Suppressor macrophage treated with lipopolysaccharide for 4 hours (primary cell): ENCODE measurements at regions not wholly inside any gene's neighbourhood (a gene's known extent, or its start where the extent isn't known, plus 50 kb on each side); places are given as distances from the start of the nearest gene placed in this dataset.
"Not testable (repeated sequence)": the region's sequence is repeated elsewhere in the genome, so short reads cannot be mapped to it uniquely, and the experiment has no call there.

Source experiments
- DNase-seq: peaks from one replicate; pipeline ENCODE4 v3.0.0-alpha.2; 2020

DNA sequence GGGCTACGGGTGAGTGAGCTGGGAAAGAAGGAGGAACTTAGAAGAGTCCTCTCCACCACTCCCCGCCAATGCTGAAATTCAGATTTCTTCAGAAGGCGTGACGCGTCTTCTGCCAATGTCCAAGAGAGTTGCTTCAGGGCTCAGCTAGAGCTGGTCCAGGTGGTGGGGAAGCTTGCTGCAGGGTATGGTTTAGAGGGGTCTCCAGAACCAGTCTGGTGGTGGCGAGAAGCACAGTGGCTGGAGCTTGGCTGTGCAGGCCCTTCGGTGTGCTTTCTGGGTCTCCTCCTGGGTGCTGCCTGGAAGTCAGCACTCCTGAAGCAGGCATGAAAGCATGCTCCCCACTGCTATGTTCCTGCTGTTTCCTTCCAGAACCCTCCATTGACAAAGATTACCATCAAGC is 387.2 kb downstream of the PTPRU start:
- no peak for DNase-seq

DNA sequence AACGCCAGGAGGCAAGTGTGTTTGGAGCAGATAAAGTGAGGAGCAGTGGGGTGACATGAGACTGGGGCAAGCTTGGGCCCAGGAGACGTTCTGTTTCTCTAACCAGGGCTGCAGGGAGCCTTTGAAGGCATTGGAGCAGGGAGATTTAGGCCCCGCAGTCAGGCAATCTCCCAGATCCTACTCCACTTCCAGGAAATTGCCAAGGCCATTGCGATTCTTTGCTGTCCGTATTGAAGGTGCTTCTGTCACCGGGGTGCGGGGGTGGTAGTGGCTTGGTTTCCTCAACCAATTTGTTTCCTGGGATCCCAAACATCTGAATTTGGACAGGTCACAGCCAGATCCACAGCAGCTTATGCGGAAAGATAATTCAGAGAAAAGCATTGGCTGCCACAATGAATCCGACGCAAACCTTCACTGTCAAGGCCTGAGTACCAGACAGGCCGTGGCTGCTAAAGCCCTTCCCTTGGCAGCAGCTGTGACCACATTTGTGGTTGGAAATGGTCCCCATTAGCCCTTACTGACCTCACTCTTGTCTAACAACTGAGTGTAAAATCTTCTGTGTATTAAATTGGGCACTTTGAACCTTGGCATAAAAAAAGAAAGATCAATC is 385.6 kb downstream of the PTPRU start:
- no peak for DNase-seq

DNA sequence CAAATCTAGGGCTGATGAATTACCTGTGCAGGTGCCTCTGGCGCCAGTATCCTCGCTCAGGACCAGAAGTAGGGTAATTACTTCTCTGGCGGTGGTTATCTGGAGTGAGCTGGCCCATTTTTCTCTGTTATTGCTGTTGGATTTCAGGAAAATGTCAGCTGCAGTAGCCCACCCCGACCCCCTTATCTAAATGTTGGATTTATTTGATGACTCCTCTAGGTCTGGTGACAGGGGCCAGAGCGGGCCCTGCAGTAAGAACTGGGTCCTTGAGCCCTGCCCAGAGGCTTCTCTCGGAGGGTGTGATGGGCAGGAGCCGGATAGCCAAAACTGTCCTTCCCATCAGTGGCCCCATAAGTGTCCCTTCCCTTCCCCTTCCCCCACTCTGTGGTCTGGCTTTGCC is 384.3 kb downstream of the PTPRU start:
- DNase-seq, result no peak

DNA sequence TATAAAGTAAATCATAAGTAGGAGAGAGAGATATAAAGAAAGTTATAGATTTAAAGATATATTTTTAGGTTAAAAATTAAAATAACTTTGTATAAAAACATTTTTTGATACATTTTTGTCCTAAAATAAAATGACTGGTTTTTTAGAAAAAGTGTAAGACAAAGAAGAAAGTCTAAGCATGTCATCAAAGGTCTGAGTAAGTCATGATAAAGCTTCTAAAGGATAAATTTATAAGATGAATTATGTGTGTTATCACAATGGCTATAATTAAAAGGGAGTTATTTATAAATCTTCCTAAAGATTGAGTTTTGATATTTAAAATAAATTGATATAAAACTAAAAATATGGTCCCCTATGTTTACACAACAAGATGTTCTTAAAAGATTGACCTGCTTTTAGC is 370.9 kb downstream of the PTPRU start:
- no peak for DNase-seq

DNA sequence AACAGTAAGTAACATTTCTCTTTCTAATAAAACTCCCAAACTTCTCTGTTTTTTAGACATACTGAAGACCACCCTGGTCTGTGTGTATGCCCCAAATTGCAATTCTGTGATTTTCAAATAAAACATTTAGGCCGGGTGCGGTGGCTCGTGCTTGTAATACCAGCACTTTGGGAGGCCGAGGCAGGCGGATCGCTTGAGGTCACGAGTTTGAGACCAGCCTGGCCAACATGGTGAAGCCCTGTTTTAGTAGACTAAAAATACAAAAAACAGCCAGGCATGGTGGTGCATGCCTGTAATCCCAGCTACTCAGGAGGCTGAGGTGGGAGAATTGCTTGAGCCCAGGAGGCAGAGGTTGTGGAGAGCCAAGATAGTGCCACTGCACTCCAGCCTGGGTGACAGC is 368.5 kb downstream of the PTPRU start:
- DNase-seq, result not testable (repeated sequence)

DNA sequence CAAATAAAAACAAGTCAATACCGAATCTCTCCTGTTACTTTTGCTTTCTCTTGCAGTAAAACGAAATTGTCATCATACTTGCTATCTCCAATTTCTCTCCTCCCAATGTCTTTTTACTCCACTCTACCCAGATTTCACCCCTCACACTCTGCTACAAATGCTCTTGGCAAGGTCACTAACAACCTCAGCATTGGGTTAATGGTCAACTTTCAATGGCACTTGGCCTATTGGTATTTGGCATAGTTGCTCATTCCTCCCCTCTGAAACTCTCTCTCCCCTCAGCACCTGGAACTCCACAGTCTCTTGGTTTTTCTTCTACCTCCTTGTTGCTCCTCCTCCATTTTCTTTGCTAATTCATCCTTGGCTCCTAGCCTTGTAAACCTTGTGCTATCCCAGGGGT is 367.3 kb downstream of the PTPRU start:
- DNase-seq, result no peak

DNA sequence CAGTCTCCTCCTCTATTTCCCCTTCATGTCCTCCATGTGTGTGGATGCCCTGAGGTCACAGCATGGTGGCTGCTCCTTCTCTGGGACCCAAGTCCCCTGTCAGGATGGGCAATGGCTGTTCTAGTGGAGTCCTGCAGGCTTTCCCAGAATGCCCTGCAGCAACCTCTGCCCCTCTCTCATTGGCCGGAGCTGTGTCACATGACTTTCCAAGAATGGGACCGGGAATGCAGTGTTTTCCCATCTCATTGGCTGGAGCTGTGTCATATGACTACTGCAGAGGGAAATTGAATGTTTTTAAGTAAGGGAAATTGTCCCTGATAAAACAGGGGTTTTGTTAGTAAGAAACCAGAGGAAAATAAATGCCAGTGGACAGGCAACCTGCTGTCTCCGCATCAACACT is 365.9 kb downstream of the PTPRU start:
- no peak for DNase-seq

DNA sequence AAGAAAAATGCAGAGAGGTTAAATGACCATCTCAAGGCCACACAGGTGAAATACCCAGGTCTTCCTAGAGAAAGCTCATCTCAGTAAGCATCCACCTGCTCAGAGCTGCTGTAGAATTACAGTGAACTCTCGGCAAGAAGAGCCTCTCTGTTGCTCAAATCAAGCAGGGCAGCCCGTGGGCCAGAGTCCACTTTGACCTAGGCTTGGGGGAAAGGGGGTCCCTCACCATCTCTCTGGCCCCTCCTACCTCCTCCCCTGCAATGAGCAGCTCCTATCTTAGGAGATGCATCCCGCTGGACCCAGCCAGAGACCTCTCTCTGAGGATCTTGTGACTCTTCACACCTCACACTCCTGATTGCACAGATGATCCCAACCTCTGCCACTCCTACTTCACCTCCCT is 364.7 kb downstream of the PTPRU start:
- DNase-seq, result no peak

DNA sequence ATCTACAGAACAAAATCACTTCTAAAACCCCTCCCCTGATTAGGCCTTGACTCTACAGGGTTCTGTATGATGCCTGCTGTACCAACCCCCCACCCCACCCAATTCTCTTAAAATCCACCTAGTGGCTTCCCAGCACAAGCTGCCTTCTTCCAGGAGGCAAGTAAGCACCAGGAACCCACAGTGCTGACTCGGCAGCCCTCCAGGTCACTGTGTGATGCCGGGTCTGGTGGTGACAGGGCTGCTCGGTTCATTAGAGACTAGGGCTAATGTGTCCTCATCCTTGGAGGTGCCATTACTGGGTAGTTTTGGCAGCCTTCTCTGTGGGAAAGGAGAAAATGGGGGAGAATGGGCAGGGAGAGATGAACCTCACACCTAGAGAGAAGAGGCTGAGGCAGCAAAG is 363.5 kb downstream of the PTPRU start:
- no peak for DNase-seq

DNA sequence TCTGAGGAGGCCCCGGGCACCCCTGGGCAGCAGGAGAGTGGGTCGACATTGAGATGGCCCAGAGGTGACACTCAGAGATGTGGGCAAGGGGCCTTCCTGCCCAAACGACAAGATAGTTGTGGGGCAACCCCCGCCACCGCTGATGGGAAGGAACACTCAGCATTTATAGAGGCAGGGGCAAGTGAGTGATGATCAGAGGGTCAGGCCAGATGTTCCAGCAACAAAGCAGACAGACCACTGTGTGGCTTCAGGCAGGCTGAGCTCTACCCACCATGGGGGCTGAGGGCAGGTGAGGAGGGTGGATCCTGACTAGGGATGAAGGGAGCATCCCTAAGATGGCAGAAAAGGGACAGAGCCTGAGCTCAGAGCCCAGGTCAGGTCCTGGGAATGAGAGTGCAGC is 362.7 kb downstream of the PTPRU start:
- DNase-seq, result no peak

DNA sequence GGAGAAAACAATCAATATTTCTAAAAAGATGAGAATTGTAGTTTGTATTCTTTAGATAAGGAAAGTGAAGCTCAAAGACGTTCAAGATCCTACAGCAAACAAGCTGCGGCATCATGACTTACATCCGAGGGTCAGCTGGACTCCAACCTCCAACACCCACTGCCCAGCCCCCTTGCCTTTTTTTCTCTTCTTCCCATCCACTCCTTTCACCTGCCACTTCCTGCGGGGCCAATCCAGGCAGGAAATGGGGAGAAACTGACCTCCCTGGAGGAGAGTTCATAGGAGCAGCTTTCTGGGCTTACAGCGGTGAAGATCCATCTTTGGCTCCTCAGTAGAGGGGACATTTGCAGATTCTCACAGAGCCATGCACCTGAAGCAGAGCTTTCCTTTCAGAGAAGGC is 361.5 kb downstream of the PTPRU start:
- no peak for DNase-seq

DNA sequence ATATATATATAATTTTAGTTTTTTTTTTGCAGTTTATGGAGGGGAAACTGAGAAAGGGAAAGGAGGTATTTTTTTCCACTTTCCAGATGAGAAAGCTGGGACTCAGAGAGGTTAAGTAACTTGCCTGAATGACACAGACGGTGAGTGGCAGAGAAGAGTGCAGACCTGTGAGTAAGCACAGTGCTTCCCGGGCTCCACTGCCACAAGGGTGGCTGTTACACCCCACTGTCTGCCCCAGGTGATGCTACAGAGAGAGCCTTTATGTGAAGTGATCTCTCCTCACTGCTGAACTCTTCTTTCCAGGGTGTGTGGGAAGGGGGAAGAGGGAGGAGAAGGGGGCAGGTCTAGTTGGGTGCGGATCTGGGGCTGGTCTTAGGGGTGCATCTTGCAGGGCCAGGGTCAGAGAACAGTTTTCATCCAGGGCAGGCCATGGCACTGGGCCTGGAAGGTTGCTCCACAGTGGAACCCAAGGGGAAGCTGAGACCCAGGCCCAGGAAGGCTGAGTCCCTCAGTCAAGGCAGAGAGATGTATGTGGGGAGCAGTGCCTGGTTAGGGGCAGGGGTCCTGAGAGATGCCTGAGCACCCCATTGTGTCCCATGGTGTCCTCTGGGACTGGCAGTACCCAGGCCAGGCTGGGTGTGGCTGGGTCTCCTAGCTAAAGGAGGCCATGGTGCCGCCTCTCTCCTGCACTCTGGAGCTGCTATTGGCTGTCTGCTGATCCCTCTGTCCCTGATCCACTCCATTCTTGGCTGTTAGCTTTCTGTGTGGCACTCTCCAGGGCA is 357.5 kb downstream of the PTPRU start:
- no peak for DNase-seq

DNA sequence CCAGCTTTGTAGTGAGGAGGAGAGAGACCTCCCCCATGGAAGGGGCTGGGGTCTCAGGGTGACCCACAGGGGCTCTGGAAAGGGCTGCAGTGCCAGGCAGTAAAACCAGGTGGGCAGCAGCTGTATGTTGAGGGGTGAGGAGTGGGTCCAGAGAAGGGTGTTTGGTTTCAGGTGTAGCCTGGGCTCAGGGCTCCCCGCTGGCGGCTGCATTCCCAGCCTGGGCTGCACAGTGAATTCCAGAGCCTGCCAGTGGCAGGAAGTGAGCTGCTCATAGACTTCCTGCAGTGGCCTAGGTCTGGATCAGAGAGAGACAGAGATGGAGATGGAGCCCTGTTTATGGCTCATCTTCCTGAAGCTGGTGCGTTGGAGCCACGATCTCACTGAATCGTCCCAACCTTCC is 356.4 kb downstream of the PTPRU start:
- no peak for DNase-seq

DNA sequence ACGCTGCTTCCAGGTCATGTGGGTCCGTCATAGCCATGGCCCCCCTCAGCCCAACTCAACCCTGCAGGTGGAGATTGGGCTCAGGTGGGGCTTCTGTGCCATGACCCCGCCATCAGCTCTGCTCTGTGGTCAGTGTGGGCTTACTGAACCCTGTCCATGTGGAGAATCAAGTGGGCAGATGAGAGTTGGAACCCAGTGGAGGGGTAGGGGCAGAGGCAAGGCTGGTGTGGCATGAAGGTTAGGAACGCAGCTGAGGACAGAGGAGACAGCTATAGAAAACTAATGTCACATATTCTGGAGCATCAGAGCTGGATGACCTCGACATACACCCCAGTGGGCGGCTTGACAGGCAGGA is 355.9 kb downstream of the PTPRU start:
- DNase-seq, result no peak

DNA sequence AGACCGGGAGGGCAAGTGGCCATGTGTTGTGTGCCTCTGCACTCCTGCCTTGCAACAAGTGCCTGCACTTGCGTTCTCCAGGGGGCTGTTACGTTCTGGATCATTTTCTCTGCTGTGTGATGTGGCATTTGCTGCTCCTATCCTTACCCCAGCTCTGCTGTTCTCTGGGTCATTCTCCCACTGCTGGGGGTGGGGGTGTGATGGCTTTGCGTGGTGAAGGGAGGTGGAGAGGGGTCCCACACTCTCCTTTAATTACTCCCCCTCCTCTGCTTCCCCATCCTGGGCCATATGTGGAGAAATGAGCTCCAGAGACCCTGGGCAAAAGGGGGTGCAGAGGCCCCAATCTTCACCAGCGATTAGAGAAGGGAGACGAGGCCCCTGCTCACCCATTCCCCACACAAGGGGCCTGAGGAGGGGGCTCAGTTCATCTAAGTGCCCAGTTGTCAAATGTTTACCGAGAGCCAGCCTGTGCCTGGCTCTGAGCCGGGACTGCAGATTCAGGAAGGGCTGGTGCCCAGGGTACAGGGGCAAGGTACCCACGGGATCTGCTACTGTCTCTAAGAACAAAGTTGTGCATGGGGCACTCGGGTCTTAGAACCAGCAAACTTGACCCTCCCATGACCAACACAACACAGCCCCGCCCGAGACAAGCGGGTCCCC is 355.4 kb downstream of the PTPRU start:
- DNase-seq, result no peak

DNA sequence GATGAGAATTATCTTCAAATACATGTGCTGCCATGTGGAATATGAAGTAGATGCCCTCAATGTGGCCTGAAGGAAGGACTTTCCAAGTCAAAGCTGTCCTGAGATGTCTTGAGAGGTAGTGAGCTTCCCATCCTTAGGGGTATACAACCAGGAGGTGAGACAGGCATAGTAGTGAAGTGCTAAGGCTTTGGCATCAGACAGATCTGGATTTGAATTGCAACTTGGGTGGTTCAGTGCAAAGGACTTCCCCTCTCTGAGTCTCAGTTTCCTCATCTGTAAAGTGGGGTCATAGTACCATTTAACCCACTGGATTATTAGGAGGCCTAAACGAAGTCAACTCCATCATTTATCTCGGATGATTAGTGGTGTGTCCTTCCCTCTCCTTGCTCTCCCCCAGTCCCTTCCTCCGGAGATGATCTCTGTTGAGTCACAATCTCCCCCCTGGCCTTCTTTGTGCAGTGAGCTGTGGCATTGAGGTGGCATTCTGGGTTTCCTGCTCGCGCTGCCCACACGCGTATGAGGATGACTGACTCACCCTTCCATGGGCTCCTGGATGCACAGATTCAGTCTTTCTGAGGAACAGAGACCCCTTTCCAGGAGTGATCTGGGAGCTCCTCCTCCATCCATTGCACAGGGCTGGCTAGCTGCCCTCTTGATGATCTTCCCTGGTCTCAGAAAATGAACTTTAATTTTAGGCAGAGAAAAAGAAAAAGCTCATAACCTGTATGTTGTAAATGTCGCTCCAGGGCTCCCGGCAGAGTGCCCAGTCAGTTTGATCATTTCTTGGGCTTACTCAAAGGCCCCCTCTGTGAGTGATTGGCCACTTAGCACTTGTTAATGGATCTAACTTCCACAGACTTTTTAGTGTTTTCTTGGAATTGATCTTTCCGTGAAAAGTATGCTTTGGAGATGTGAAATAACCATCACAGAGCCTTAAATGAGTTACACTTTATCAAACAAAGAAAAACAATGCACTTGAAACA is 354.6 kb downstream of the PTPRU start:
- no peak for DNase-seq

DNA sequence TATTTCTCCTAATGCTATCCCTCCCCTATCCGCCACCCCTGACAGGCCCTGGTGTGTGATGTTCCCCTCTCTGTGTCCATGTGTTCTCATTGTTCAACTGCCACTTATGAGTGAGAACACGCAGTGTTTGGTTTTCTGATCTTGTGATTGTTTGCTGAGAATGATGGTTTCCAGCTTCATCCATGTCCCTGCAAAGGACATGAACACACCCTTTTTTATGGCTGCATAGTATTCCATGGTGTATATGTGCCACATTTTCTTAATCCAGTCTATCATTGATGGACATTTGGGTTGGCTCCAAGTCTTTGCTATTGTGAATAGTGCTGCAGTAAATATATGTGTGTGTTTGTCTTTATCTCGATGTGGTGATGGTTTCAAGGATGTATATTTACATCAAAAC is 353.4 kb downstream of the PTPRU start:
- not testable (repeated sequence) for DNase-seq

DNA sequence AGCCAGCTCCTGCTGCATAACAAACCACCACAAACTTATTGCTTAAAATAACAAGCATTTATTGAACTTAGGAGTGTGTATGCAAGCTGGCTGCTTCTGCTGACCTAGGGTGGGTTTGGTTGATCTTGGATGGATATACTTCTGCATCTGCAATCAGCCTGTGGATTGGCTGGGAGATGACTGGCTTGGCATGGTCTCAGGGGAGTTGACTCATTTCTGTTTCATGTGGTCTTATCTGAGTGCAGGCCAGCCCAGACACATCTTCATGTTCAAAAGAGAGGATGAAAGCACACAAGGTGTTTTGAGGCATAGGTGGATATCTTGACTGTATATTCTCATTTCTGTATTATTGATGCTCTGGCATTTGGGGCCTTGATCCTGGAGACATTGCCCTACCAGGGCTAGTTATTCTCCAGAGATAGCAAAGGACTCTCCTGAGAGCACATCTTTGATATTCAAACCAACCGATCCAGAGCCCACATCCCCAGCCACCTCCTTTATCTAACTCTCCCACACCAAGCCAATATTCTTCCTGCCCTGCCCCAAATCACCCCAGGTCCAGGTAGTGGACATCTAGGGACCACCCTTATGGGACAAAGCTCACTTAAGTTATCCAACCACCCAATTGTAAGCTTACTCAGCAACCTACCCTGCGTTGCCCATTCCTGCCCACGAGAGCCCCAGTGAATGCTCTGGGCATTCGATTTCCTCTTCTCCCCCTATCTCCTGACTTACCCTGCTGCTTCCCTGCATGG is 350.8 kb downstream of the PTPRU start:
- DNase-seq, result no peak

DNA sequence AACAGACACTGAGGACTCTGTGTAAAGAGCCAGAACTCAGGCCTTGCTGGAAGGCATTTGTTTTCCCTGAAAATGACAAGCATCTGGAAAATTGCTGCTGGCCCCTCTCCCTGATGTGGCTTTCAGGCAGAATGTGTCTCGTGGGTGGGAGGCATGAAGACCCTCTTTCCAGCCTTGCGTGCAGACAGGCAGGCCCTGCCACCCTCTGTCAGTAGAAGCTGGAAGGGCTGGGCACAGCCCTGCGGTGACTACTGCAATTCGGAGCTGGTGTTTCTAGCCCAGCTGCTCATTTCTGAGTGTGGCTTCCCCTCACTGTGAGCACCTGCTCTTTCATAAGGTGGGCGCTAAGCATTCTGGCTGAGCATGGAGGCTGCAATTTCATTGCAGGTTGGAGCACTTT is 349.9 kb downstream of the PTPRU start:
- no peak for DNase-seq

DNA sequence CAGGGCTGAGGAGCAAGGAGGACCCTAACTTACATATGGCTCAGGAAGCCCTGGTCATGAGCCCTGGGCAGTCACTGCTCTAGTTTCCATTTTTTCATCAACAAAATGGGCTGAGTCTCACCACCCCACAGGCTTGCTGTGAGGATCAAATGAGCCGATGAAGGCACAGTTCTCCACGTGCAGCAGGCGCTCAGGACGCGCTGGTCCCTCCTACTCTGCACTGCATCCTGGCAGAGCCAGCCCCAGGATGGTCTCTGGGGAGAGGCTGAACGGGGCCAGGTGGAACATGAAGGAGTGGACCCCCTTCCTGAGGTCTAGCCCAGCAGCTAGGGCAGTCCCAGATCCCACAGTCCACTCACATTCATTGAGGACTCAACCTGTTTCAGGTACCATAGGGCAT is 349.3 kb downstream of the PTPRU start:
- no peak for DNase-seq

DNA sequence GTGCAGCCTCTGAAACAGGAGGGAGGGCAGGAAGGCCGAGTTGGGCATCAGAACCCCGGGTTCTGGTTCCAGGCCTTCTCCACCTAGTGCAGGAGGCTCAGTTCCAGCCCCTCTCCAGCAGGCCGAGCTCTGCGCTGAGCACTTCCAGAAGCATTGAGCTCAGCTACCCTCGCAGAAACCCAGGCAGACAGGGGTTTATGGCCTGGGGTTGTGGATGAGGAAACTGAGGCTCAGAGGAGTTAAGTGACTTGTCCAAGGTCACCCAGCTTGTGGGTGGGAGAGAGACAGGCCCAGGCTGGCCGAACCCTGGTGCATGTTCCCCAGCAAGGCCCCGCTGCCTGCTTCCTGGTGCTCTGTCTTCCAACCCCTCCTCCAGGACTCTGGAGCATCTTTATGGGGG is 348.9 kb downstream of the PTPRU start:
- no peak for DNase-seq

DNA sequence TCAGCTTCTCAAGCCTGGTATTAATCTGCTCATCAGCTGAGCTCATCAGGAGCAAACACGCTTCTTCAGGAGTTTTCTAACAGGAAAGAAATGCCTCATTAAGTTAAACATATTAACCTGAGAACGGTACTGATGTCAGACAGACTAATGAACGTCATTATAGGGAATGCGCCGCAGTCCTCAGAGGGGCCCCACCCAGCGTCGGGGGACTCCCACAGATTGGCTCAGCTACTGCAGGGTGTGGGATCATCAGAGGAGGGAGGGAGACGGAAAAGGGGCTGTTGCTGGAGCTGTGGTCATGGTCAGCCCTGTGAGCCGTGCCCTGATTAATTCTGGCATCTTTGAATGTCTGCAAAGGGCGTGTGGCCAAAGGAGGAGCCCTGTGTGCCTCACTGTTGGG is 348.5 kb downstream of the PTPRU start:
- DNase-seq, result no peak

DNA sequence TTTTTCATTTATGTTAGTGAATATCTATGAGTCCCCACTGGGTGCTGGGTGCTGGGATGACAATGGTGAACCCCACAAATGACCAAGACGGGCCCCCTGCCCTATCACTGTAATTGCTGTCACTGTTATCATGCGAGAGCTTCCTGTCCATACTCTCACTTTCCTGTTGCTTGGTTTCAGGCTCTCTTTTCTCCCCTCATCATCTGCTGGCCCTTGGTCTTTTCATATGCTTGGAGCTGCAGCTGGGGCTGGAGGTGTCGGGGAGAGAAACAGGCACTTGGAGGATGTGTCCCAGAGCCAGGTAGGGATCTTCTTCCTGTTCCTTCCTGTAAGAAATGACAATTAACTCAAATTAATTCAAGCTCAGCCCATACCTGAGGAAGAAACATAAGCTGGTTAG is 348.0 kb downstream of the PTPRU start:
- no peak for DNase-seq
